HG03469 (cell line): ENCODE measurements at regions not wholly inside any gene's neighbourhood (a gene's known extent, or its start where the extent isn't known, plus 50 kb on each side); places are given as distances from the start of the nearest gene placed in this dataset.

ENCODE experiments used
- ATAC-seq: cut with Tn5 transposase; IDR thresholded peaks from one replicate; pipeline ENCODE4 v1.9.1; 2021; ENCODE audit warnings: mild to moderate bottlenecking, moderate library complexity, moderate number of reproducible peaks; ENCODE audit not compliant: unreplicated experiment

- ATAC-seq, result no peak
Measured at GRCh38 chr1:192521734-192522133, 53.8 kb upstream of the RGS1 start.

- ATAC-seq, result no peak
Measured at GRCh38 chr1:192522673-192523072, 52.9 kb upstream of the RGS1 start.

- ATAC-seq, result no peak
Measured at GRCh38 chr1:192524223-192524622, 51.4 kb upstream of the RGS1 start.
